Esophagus mucosa (tissue), 1 donor: ENCODE measurements at regions not wholly inside any gene's neighbourhood (a gene's known extent, or its start where the extent isn't known, plus 50 kb on each side); places are given as distances from the start of the nearest gene placed in this dataset.

Source experiments
- ATAC-seq: fragments of 200-7000 bp; cut with Tn5 transposase; one replicate; pipeline ENCODE4 v1.9.1; 2020
- donor health status: DM: yes; HTN: yes; CAD: no.

- no peak for ATAC-seq
Measured at GRCh38 chr12:93157279-93157678, 220.4 kb upstream of the NUDT4 start.

DNA sequence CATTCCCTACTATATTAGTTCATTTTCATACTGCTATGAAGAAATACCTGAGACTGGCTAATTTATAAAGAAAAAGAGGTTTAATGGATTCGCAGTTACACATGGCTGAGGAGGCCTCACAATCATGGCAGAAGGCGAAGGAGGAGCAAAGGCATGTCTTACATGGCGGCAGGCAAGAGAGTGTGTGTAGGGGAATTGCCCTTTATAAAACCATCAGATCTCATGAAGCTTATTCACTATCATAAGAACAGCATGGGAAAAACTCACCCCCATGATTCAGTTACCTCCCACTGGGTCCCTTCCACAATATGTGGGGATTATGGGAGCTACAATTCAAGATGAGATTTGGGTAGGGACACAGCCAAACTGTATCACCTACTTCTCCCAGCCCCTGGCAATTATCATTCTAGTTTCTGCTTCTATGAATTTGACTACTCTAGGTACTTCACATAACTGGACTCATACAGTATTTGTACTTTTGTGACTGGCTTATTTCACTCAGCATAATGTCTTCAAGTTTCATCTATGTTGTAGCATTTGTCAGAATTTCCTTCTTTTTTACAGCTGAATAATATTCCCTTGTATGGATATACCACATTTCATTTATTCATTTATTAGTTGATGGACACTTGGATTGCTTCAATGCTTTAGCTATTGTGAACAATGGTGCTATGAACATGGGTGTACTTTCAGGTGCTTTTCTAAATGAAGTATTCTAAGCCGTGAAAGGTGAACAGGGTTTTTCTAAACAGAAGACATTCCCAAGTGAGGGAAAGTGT lies 219.5 kb upstream of the NUDT4 start:
- ATAC-seq = no peak

- no peak for ATAC-seq
Measured at GRCh38 chr12:93163260-93164036, 214.3 kb upstream of the NUDT4 start.

DNA sequence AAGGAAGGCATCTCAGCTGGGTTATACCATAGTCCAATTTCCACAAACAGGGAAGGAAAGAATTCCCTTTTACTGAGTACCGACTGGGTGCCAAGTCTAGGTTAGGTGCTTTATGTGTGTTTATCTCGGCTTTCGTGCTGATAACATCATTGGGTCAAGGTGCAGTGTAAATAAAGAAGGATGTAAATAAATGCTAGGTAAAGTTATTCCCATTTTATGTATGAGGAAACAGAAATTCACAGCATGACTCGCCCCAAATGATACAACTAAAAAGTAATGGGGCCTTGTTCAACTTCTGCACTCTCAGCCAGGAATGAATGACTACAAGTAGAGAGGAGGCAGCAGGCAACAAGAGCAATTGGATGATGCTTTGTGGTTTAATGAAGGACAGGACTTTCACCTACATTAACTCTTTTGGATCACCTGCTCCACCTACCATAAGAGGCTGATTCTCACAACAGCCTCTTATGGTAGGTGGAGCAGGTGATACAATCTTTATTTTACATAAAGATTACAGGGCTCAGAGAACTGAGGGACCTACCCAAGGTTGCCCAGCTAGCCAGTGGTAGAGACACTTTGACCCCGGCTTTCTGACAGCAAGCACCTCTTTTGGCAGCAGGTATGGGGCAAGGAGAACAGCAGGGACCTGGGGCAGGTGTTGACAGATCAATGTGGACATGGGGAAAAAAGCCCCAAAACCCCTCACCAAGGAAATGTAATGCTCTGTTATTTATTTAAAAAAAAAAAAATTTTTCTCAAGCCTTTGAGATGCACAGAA lies 213.4 kb upstream of the NUDT4 start:
- no peak for ATAC-seq

DNA sequence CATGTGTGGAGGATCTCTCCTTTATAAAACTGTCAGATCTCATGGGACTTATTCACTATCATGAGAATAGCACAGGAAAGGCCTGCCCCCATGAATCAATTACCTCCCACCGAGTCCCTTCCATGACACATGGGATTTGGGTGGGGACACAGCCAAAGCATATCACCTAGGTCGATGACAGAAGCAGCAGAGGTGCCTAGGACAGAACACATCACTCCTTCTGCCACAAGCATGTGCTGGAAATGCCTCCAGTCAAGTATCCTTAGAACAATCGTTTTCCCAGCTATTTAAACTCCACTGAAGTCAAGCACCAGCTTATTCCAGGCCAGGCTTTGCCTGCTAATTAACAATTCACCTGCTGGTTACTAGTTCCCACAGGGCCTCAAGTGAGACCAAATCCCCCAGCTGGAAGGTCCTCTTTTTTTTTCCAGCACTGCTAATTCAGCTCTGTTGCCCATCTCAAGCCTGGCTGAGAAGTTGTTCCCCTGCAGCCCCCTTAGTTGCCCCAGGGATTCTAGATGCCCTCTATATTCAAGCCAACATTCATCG lies 212.3 kb upstream of the NUDT4 start:
- ATAC-seq = no peak

GRCh38 chr12:93166541-93167307 lies 211.0 kb upstream of the NUDT4 start:
- ATAC-seq = no peak

- ATAC-seq = no peak
Measured at GRCh38 chr12:93167331-93167730, 210.4 kb upstream of the NUDT4 start.

- peak; percentile 29 for ATAC-seq
Measured at GRCh38 chr12:93167841-93168492, 209.8 kb upstream of the NUDT4 start.

DNA sequence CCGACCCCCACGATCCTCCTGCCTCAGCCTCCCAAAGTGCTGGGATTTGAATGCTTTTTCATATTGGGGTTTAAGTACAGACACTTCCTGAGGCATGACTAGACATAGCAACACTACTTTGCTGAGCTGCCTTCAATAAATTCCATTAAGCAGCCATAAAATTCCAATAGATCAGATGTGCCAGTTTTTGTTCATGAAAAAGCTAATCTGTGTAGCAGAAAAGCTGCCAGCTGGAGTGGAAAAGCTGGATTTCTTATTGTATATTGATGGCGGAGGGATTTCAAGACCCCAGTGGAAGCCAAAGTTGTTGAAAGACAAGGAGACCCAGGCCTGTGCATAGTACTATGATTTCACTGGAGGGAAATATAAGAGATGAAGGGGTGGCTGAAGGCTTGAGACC lies 209.0 kb upstream of the NUDT4 start:
- ATAC-seq = no peak

DNA sequence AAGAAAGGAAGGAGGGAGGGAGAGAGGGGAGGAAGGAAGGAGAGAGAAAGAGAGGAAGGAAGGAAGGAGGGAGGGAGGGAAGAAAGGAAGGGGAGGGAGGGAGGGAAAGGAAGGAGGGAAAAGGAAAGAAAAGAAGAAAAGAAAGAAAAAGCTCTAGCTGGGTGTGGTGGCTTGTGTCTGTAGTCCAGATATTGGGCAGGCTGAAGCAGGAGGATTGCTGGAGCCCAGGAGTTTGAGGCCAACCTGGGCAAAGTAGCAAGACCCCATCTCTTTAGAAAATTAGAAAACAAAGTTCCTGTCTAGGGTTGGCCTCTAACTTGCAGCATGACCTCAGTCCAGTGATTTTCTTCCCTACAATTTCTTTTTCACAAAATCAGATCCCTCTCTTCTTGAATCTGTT lies 208.2 kb upstream of the NUDT4 start:
- ATAC-seq = no peak

GRCh38 chr12:93170928-93171327 lies 206.8 kb upstream of the NUDT4 start:
- no peak for ATAC-seq

DNA sequence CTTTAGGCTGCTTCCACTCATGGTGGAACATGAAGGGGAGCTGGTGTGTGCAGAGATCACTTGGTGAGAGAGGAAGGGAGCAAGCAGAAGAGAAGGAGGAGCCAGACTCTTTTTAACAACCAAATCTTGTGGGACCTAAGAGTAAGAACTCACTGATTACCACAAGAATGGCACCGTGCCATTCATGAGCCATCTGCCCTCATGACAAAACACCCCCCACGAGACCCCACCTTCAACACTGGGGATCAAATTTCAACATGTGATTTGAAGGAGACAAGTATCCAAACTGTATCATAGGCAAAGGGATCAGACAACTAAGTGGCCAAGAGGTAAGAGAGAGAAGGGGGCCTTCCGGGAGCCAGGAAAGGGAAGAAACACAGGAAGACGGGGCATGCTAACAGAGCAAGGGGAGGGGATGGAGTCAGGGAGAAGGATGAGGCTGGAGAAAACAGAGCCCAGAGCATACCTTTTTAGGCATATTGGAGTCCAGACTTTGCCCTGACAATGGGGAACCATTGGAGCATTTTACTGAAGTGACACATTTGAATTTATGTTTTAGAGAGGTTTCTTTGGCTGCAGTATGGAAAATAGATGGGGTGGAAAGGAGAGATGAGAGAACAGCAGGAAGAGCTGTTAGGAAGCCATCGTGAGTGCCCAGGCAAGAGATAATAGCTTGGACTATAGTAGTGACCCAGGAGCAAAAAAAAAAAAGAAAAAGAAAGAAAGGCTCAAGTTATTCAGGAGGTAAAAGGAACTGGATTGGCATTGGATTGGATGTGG lies 204.4 kb upstream of the NUDT4 start:
- ATAC-seq = no peak

DNA sequence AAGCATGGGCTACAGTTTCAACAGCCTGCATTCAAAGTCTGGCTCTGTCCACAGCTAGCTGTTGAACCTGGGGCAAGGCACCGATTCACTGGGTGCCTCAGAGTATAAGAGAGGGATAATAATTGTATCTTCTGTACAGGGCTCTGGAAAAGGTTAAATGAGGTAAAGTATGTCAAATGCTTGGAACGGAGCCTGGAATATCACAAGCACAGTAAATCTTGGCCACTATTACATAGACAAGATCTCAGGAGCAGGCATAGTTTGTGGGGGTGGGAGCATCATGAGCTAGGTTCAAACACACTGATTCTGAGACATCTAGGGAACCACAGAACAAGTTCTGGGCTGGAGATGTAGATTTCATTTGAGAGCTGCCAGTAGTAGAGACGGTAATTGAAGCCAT lies 203.7 kb upstream of the NUDT4 start:
- ATAC-seq = no peak

DNA sequence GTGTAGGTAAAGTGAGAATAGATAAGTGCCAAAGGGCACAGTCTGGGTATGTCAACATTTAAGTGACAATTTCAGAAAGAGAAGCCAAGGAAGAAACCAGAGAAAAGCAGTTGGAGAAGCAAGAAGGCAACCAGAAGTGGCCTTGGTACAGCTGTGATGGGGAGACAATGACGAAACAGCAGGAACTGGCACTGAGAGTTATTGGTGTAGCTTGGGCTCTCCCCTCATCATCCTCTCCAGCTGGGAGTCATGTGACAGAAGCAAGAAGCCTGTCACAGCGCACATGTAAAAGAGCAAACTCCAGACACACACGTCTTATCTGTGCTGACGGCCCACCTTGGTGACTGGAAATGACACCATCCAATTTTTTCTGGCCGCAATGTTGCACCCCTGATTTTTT lies 203.3 kb upstream of the NUDT4 start:
- no peak for ATAC-seq

GRCh38 chr12:93176165-93176564 lies 201.6 kb upstream of the NUDT4 start:
- ATAC-seq = no peak

DNA sequence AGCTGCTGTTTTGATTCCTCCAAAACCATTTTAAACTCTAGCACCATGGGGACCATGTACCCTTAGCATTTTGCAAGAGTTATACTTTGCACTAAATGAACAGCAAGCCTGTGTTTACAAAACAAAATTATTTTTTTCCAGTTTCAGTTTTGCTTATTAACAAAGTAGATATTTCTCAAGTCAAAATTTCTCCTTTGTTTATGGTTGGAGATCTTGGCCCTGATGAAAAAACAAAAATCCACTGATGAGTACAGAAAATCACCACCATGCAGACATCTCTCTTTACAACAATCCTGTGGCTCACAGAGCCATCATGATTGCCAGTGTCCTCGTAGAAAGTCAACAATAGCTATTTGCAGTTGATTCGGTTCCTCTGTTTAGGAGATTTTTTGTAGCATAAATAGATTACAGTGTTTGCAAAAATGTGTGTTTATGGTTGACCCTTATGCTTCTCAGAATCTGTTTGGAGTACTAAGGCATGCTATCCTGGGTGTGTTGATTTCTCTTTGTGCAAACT lies 201.1 kb upstream of the NUDT4 start:
- no peak for ATAC-seq

- no peak for ATAC-seq
Measured at GRCh38 chr12:93177208-93178153, 200.2 kb upstream of the NUDT4 start.

GRCh38 chr12:93178154-93178878 lies 199.4 kb upstream of the NUDT4 start:
- no peak for ATAC-seq

DNA sequence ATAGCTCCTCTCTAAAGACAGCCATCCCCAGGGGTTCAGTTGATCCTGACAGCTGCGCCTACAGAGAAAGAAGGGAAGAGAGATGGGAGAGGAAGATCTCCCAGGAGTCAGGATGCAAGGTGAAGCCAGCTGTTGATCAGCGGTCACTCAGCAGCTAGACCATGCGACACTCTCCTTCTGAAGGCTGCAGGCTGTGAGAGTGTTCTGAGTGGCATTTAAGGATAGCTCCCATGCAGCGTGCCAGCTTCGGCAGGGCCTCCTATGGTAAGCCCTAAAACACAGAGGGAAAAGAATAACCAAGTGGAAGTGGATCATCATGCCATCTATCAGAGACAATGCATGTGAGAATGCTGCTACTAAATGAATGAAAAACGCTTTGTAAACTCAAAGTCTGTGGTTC lies 197.9 kb upstream of the NUDT4 start:
- no peak for ATAC-seq
